ENCODE measurements at regions not wholly inside any gene's neighbourhood (a gene's known extent, or its start where the extent isn't known, plus 50 kb on each side); places are given as distances from the start of the nearest gene placed in this dataset.
"Not testable (repeated sequence)": the region's sequence is repeated elsewhere in the genome, so short reads cannot be mapped to it uniquely, and the experiment has no call there.

- DNase-seq (ENCODE audit: low read depth), result no peak
Measured at GRCh38 chr5:99437986-99438385, 509.2 kb upstream of the CHD1 start.

- not testable (repeated sequence) for DNase-seq (ENCODE audit: low read depth)
Measured at GRCh38 chr5:99423396-99423795, 494.6 kb upstream of the CHD1 start.

- not testable (repeated sequence) for DNase-seq (ENCODE audit: low read depth)
Measured at GRCh38 chr5:99418640-99419039, 489.8 kb upstream of the CHD1 start.

GRCh38 chr5:99410386-99410785 lies 481.6 kb upstream of the CHD1 start:
- DNase-seq (ENCODE audit: low read depth), result not testable (repeated sequence)

GRCh38 chr5:99404764-99405302 lies 476.0 kb upstream of the CHD1 start:
- not testable (repeated sequence) for DNase-seq (ENCODE audit: low read depth)

- DNase-seq (ENCODE audit: low read depth), result not testable (repeated sequence)
Measured at GRCh38 chr5:99400571-99400970, 471.8 kb upstream of the CHD1 start.

- DNase-seq (ENCODE audit: low read depth), result no peak
Measured at GRCh38 chr5:99398976-99399375, 470.2 kb upstream of the CHD1 start.

GRCh38 chr5:99386406-99387077 lies 457.7 kb upstream of the CHD1 start:
- DNase-seq (ENCODE audit: low read depth), result no peak

- DNase-seq (ENCODE audit: low read depth), result no peak
Measured at GRCh38 chr5:99379187-99379586, 450.4 kb upstream of the CHD1 start.

GRCh38 chr5:99378443-99378842 lies 449.6 kb upstream of the CHD1 start:
- DNase-seq (ENCODE audit: low read depth), result no peak

- DNase-seq (ENCODE audit: low read depth), result no peak
Measured at GRCh38 chr5:99369797-99370593, 441.2 kb upstream of the CHD1 start.

- no peak for DNase-seq (ENCODE audit: low read depth)
Measured at GRCh38 chr5:99368726-99369125, 439.9 kb upstream of the CHD1 start.

- DNase-seq (ENCODE audit: low read depth), result no peak
Measured at GRCh38 chr5:99355881-99356280, 427.1 kb upstream of the CHD1 start.

- DNase-seq (ENCODE audit: low read depth), result no peak
Measured at GRCh38 chr5:99349787-99350186, 421.0 kb upstream of the CHD1 start.

GRCh38 chr5:99348597-99348996 lies 419.8 kb upstream of the CHD1 start:
- DNase-seq (ENCODE audit: low read depth), result no peak

GRCh38 chr5:99339758-99340157 lies 411.0 kb upstream of the CHD1 start:
- not testable (repeated sequence) for DNase-seq (ENCODE audit: low read depth)

GRCh38 chr5:99334936-99335335 lies 406.1 kb upstream of the CHD1 start:
- DNase-seq (ENCODE audit: low read depth), result no peak

GRCh38 chr5:99331061-99331460 lies 402.3 kb upstream of the CHD1 start:
- DNase-seq (ENCODE audit: low read depth), result no peak

- DNase-seq (ENCODE audit: low read depth), result no peak
Measured at GRCh38 chr5:99320436-99320835, 391.6 kb upstream of the CHD1 start.

GRCh38 chr5:99317136-99317535 lies 388.3 kb upstream of the CHD1 start:
- no peak for DNase-seq (ENCODE audit: low read depth)

- no peak for DNase-seq (ENCODE audit: low read depth)
Measured at GRCh38 chr5:99316484-99316883, 387.7 kb upstream of the CHD1 start.

GRCh38 chr5:99315413-99316183 lies 386.8 kb upstream of the CHD1 start:
- DNase-seq (ENCODE audit: low read depth), result no peak

All from T follicular helper cell (primary cell).